HUES64 (cell line): ENCODE measurements at regions not wholly inside any gene's neighbourhood (a gene's known extent, or its start where the extent isn't known, plus 50 kb on each side); places are given as distances from the start of the nearest gene placed in this dataset.
"Not testable (repeated sequence)": the region's sequence is repeated elsewhere in the genome, so short reads cannot be mapped to it uniquely, and the experiment has no call there.

Experiments used
- H3K27ac ChIP-seq: 2 replicates; pipeline ENCODE4 v1.7.0; 2013; ENCODE audit warnings: low read depth, low read length, inconsistent platforms
- H3K27me3 ChIP-seq: 2 replicates; pipeline ENCODE4 v1.6.1; 2013; ENCODE audit warnings: mild to moderate bottlenecking, low read length; ENCODE audit not compliant: insufficient read depth
- H3K36me3 ChIP-seq: 2 replicates; pipeline ENCODE4 v1.6.1; 2013; ENCODE audit warnings: mild to moderate bottlenecking, low read length; ENCODE audit not compliant: insufficient read depth
- H3K4me1 ChIP-seq: 2 replicates; pipeline ENCODE4 v1.6.1; 2013; ENCODE audit warnings: mild to moderate bottlenecking, low read length, moderate library complexity; ENCODE audit not compliant: insufficient read depth
- H3K4me3 ChIP-seq: 2 replicates; pipeline ENCODE4 v1.5.1; 2013; ENCODE audit warnings: mild to moderate bottlenecking, low read length, moderate library complexity
- H3K9ac ChIP-seq: 2 replicates; pipeline ENCODE4 v1.6.1; 2013; ENCODE audit warnings: mild to moderate bottlenecking, low read depth, low read length
- H3K9me3 ChIP-seq: 2 replicates; pipeline ENCODE4 v1.6.1; 2013; ENCODE audit warnings: low read depth, low read length; ENCODE audit not compliant: insufficient read depth
- WGBS: fragments of 150-250, 120-280 bp; methylation state at CpG from one replicate; pipeline ENCODE4 v1.1.7; 2013; ENCODE audit warnings: missing lambda C conversion rate; 5-methylcytosine and 5-hydroxymethylcytosine counted together

GRCh38 chr5:23991406-23991805 lies 484.0 kb downstream of the PRDM9 start:
- Histone ChIP-seq H3K4me3 (no peak overlapping the region), H3K9ac (no peak overlapping the region), H3K36me3 (no peaks in the 10 kb centered on the region), H3K27ac (no peak overlapping the region), H3K27me3 (no peaks in the 10 kb centered on the region), H3K9me3 (no peaks in the 10 kb centered on the region), H3K4me1 (no peaks in the 10 kb centered on the region)
- 93% methylated on average over 2 of the region's 2 CpGs for WGBS

- Histone ChIP-seq H3K27ac (no peak overlapping the region), H3K9me3 (no peaks in the 10 kb centered on the region), H3K9ac (no peak overlapping the region), H3K27me3 (no peaks in the 10 kb centered on the region), H3K36me3 (no peaks in the 10 kb centered on the region), H3K4me3 (no peak overlapping the region), H3K4me1 (no peaks in the 10 kb centered on the region)
- WGBS: 90% methylated on average over 1 of the region's 4 CpGs
Observed at GRCh38 chr5:23994581-23995370, 487.4 kb downstream of the PRDM9 start.

GRCh38 chr5:23996525-23996924 lies 489.1 kb downstream of the PRDM9 start:
- WGBS: 71% methylated on average over 4 of the region's 5 CpGs
- Histone ChIP-seq H3K27me3 (no peaks in the 10 kb centered on the region), H3K27ac (no peak overlapping the region), H3K9ac (no peak overlapping the region), H3K4me1 (no peaks in the 10 kb centered on the region), H3K4me3 (no peak overlapping the region), H3K36me3 (no peaks in the 10 kb centered on the region), H3K9me3 (no peaks in the 10 kb centered on the region)

DNA sequence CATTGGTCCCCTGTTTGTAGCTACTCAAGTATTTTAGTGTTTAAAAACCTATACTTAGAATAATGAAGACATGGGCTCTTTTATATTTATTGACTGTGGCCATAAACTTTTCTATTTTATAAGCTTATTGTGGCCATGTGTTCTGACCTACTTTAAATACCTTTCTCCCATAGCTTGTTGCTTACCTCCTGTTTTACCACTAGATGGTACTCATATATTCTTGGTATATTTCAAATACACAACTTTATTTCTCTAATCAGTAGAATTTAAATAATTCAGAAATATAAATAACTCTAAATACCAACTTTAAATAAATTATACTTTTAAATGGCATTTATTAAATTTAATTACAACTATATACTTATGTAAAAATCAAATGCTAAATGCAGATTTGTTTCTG lies 498.0 kb downstream of the PRDM9 start:
- Histone ChIP-seq H3K27ac (no peak overlapping the region), H3K27me3 (no peaks in the 10 kb centered on the region), H3K4me1 (no peaks in the 10 kb centered on the region), H3K36me3 (no peaks in the 10 kb centered on the region), H3K4me3 (no peak overlapping the region), H3K9ac (no peak overlapping the region), H3K9me3 (peaks cover 4% of the 10 kb centered on the region; the same call in 1 of the 2 replicates)

GRCh38 chr5:24017710-24018109 lies 510.3 kb downstream of the PRDM9 start:
- not testable (repeated sequence) for H3K4me1 ChIP-seq, H3K4me3 ChIP-seq, H3K27me3 ChIP-seq, H3K27ac ChIP-seq, H3K9me3 ChIP-seq, H3K9ac ChIP-seq, H3K36me3 ChIP-seq
- WGBS: 97% methylated on average over 10 of the region's 10 CpGs

GRCh38 chr5:24026288-24026687 lies 518.9 kb downstream of the PRDM9 start:
- Histone ChIP-seq H3K36me3 (no peaks in the 10 kb centered on the region), H3K27ac (no peak overlapping the region), H3K4me1 (no peaks in the 10 kb centered on the region), H3K27me3 (no peaks in the 10 kb centered on the region), H3K9me3 (peaks cover 25% of the 10 kb centered on the region), H3K4me3 (no peak overlapping the region), H3K9ac (no peak overlapping the region)

DNA sequence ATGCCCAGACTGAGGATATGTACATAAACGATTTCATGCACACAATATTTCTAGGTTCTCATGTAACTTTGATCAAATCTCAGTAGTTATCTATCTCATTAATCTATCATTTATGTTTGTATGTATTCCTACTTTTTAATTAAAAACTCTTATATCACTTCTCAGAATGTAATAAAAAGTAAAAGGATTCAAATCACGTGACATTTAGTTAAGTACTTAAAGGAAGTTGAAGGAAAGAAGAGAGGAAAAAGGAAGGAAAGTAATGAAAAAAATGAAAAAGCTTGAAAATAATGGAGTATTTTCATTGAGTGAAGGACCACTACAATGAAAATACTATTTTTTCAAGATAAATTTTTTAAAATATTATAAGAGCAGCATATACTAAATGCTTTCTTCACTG lies 535.3 kb downstream of the PRDM9 start:
- no peak overlapping the region for H3K4me3 ChIP-seq
- H3K9me3 ChIP-seq: no peaks in the 10 kb centered on the region
- no peak overlapping the region for H3K9ac ChIP-seq
- WGBS: 95% methylated on average over 1 of the region's 2 CpGs
- H3K27ac ChIP-seq: no peak overlapping the region
- H3K4me1 ChIP-seq: no peaks in the 10 kb centered on the region
- no peaks in the 10 kb centered on the region for H3K27me3 ChIP-seq
- H3K36me3 ChIP-seq: no peaks in the 10 kb centered on the region

GRCh38 chr5:24045046-24045445 lies 537.6 kb downstream of the PRDM9 start:
- no peak overlapping the region for H3K4me3 ChIP-seq
- no peak overlapping the region for H3K27ac ChIP-seq
- no peaks in the 10 kb centered on the region for H3K27me3 ChIP-seq
- no peak overlapping the region for H3K9ac ChIP-seq
- no peaks in the 10 kb centered on the region for H3K4me1 ChIP-seq
- no peaks in the 10 kb centered on the region for H3K9me3 ChIP-seq
- H3K36me3 ChIP-seq: no peaks in the 10 kb centered on the region

- H3K36me3 ChIP-seq: no peaks in the 10 kb centered on the region
- no peaks in the 10 kb centered on the region for H3K4me1 ChIP-seq
- no peak overlapping the region for H3K9ac ChIP-seq
- no peaks in the 10 kb centered on the region for H3K27me3 ChIP-seq
- no peak overlapping the region for H3K27ac ChIP-seq
- no peaks in the 10 kb centered on the region for H3K9me3 ChIP-seq
- no peak overlapping the region for H3K4me3 ChIP-seq
- WGBS: 94% methylated on average over 2 of the region's 2 CpGs
Observed at GRCh38 chr5:24053737-24054136, 546.3 kb downstream of the PRDM9 start.

DNA sequence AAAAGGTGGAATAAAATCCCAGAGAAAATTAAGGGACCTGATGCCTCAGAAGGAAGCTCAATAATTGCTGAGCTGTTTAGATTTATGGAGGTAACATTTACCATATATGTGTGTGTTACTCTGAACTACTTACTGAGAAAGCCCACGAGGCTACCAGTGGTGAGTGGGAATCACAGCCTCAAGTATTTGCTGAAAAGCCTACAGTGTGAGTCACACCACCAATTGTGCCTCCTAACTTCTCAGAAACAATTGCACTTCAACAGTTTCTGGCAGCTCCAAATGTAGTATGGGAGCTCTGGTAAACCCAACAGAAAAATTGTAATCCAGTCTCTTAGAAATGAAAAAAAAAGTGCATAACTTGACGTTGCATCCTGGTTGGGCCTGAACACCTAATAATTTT lies 551.6 kb downstream of the PRDM9 start:
- no peak overlapping the region for H3K9ac ChIP-seq
- no peaks in the 10 kb centered on the region for H3K9me3 ChIP-seq
- WGBS: 69% methylated on average over 2 of the region's 2 CpGs
- H3K27ac ChIP-seq: no peak overlapping the region
- H3K27me3 ChIP-seq: no peaks in the 10 kb centered on the region
- no peak overlapping the region for H3K4me3 ChIP-seq
- no peaks in the 10 kb centered on the region for H3K36me3 ChIP-seq
- no peaks in the 10 kb centered on the region for H3K4me1 ChIP-seq

DNA sequence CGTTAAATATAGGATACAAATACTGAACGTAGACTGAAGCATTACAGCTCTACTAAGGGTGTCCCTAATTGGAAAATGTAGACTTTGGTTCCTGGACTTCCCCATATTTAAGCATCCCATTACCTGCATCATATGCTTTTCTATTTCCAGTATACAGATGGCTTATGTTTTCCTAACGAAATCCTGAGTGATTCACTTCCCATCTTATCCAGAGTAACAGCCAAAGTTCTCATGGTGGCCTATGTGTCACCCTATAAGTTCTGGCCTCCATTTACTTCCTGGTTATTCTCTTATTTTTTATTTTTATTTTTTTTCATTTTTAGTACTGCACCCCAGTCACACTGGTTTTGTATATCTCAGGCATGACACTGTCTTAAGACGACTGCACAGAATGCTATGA lies 552.3 kb downstream of the PRDM9 start:
- Histone ChIP-seq H3K9ac (no peak overlapping the region), H3K36me3 (no peaks in the 10 kb centered on the region), H3K9me3 (no peaks in the 10 kb centered on the region), H3K4me3 (no peak overlapping the region), H3K4me1 (no peaks in the 10 kb centered on the region), H3K27me3 (no peaks in the 10 kb centered on the region), H3K27ac (no peak overlapping the region)
- 93% methylated on average over 3 of the region's 4 CpGs for WGBS

GRCh38 chr5:24065779-24066178 lies 558.4 kb downstream of the PRDM9 start:
- Histone ChIP-seq H3K27me3 (no peaks in the 10 kb centered on the region), H3K36me3 (no peaks in the 10 kb centered on the region), H3K4me3 (no peak overlapping the region), H3K27ac (no peak overlapping the region), H3K4me1 (no peaks in the 10 kb centered on the region), H3K9ac (no peak overlapping the region), H3K9me3 (no peaks in the 10 kb centered on the region)
- 100% methylated on average over 4 of the region's 4 CpGs for WGBS
